Nephron progenitor cell (in vitro differentiated cells): ENCODE measurements at regions not wholly inside any gene's neighbourhood (a gene's known extent, or its start where the extent isn't known, plus 50 kb on each side); places are given as distances from the start of the nearest gene placed in this dataset.
"Not testable (repeated sequence)": the region's sequence is repeated elsewhere in the genome, so short reads cannot be mapped to it uniquely, and the experiment has no call there.

Experiments used
- DNase-seq: peaks from one replicate; pipeline ENCODE4 v3.0.0; 2021
- H3K27ac Mint-ChIP-seq: 2 replicates; pipeline ENCODE4 v1.8.0; 2021; ENCODE audit warnings: mild to moderate bottlenecking, moderate library complexity, mixed read lengths
- H3K27me3 Mint-ChIP-seq: 2 replicates; pipeline ENCODE4 v1.8.0; 2021; ENCODE audit warnings: mild to moderate bottlenecking, low read depth, mixed read lengths; ENCODE audit not compliant: poor library complexity
- H3K36me3 Mint-ChIP-seq: 2 replicates; pipeline ENCODE4 v1.8.0; 2021; ENCODE audit warnings: low read depth, mixed read lengths
- H3K4me1 Mint-ChIP-seq: 2 replicates; pipeline ENCODE4 v1.8.0; 2021; ENCODE audit warnings: mixed read lengths
- H3K4me3 Mint-ChIP-seq: 2 replicates; pipeline ENCODE4 v1.8.0; 2021; ENCODE audit warnings: mild to moderate bottlenecking, moderate library complexity, mixed read lengths
- H3K9me3 Mint-ChIP-seq: 2 replicates; pipeline ENCODE4 v1.8.0; 2021; ENCODE audit warnings: mild to moderate bottlenecking, moderate library complexity, mixed read lengths
- TF ChIP-seq, protein P1 (sequence below): fragments of 200-600 bp; sonication (generic); IDR thresholded peaks from 2 replicates; pipeline ENCODE4 v1.5.0; 2021; ENCODE audit warnings: antibody characterized with exemption

DNA sequence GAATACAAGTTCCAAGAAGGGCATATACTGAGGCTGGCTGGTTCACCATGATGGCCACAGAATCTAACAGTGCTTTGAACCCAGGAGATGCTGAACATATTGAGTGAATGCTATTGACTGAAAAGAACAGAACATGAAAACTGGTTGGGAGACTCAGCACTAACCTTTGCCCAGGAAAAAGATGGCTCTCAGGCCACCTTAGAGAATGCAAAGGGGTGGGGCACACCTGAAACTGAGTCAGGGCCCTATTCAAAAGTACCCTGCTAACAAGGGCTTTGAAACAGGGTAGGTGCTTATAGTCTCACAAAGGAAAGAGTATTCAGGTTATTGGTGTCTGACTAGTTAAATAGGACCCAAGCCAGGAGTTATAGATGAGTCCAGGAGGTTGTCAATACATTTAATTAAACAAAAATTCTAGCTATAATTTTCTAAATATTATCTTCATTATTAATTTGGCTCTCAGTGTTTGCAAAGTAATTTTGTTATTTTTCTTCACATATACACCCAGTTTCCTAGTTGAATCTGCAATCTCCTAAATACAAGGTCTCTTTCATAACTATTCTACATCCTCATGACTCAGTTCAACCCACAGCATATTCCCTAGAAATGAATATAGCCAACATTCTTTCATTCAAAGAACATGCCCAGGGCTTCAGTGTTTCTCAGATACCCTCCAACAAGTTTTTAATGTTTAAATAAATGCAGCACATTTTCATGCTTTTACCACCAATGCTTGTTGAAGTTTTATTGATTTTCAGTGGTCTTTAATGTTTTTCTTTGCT, 144.2 kb upstream of the RAPGEF2 start:
- Mint-ChIP-seq H3K27ac (no peak overlapping the region), H3K4me1 (no peaks in the 10 kb centered on the region), H3K4me3 (no peak overlapping the region), H3K36me3 (no peaks in the 10 kb centered on the region), H3K27me3 (no peaks in the 10 kb centered on the region), H3K9me3 (peaks cover 6% of the 10 kb centered on the region)
- no peak for DNase-seq
- TF ChIP-seq, protein P1, sequence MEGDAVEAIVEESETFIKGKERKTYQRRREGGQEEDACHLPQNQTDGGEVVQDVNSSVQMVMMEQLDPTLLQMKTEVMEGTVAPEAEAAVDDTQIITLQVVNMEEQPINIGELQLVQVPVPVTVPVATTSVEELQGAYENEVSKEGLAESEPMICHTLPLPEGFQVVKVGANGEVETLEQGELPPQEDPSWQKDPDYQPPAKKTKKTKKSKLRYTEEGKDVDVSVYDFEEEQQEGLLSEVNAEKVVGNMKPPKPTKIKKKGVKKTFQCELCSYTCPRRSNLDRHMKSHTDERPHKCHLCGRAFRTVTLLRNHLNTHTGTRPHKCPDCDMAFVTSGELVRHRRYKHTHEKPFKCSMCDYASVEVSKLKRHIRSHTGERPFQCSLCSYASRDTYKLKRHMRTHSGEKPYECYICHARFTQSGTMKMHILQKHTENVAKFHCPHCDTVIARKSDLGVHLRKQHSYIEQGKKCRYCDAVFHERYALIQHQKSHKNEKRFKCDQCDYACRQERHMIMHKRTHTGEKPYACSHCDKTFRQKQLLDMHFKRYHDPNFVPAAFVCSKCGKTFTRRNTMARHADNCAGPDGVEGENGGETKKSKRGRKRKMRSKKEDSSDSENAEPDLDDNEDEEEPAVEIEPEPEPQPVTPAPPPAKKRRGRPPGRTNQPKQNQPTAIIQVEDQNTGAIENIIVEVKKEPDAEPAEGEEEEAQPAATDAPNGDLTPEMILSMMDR, result no peak

DNA sequence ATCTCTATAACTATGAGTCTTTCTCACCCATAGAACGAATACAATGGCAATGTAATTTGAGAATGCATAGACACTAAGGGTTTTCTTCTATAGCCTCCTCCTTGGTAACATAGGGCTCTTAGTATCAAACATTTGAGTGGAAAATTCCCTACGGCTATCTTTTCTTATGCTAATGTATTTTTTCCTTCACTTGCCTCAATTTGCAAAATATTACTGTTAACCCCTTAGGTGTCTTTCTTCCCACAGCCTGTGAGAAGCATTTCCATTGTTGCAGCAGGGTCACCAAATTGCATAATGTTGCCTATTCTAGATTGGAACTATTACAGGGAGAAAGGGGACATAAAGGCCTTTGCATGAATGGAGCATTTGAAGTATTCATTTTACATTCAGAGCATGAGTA, 140.5 kb upstream of the RAPGEF2 start:
- Mint-ChIP-seq H3K9me3 (no peaks in the 10 kb centered on the region), H3K27me3 (no peaks in the 10 kb centered on the region), H3K4me3 (no peak overlapping the region), H3K36me3 (no peaks in the 10 kb centered on the region), H3K4me1 (no peaks in the 10 kb centered on the region), H3K27ac (no peak overlapping the region)
- DNase-seq, result no peak
- TF ChIP-seq, protein P1, result no peak

GRCh38 chr4:158963282-158963681, 139.6 kb upstream of the RAPGEF2 start:
- not testable (repeated sequence) for H3K9me3 Mint-ChIP-seq, H3K4me1 Mint-ChIP-seq, H3K27me3 Mint-ChIP-seq, H3K27ac Mint-ChIP-seq, DNase-seq, H3K4me3 Mint-ChIP-seq, H3K36me3 Mint-ChIP-seq

DNA sequence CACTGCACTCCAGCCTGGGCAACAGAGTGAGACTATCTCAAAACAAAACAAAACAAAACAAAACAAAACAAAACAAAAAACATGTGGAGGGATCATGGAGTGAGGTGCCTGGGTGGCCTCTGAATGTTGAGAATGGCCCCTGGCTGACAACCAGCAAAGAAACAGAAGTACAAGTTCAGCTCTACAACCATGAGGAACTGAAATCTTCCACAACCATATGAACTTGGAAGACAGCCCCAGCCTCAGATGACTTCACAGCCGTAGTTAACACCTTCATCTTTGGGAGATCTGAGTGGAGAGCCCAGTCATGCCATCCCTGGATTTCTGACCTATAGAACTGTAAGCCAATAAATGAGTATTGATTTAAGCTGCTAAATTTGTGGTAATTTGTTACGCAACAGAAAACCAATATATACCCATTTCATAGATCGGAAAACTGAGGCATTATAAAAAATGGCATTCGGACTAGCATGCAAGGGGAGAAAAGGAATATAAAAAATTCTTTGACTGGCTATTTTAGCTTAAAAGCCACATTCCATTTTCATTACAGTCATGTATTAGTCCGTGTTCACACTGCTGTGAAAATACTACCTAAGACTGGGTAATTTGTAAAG, 138.7 kb upstream of the RAPGEF2 start:
- no peak for DNase-seq
- Mint-ChIP-seq H3K36me3 (no peaks in the 10 kb centered on the region), H3K9me3 (no peaks in the 10 kb centered on the region), H3K27me3 (no peaks in the 10 kb centered on the region), H3K4me1 (peaks cover 2% of the 10 kb centered on the region), H3K4me3 (no peak overlapping the region), H3K27ac (no peak overlapping the region)
- TF ChIP-seq, protein P1, result no peak

- DNase-seq, result no peak
- Mint-ChIP-seq H3K27me3 (no peaks in the 10 kb centered on the region), H3K36me3 (no peaks in the 10 kb centered on the region), H3K4me1 (peaks cover 7% of the 10 kb centered on the region), H3K9me3 (no peaks in the 10 kb centered on the region), H3K27ac (no peak overlapping the region), H3K4me3 (no peak overlapping the region)
- TF ChIP-seq, protein P1, result no peak
Measured at GRCh38 chr4:158964728-158965124, 138.2 kb upstream of the RAPGEF2 start.

DNA sequence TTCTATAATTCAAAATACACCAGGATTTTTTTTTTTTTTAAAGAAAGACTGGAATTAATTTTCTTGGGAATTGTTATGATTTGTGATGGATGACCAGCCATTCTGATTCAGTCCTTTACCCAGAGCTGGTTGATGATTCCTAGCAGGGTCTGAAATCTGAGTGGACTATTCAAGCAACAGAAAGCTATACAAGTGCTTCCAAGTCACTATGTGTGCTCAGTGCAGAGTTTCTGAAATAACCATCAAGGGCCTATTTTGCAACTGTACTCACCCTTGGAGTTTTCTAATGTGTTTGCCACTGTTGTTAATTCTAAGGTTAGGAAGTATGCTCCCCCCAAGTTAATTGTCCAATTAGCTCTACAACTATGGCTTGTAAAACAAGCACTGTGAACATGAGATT, 137.7 kb upstream of the RAPGEF2 start:
- peaks cover 8% of the 10 kb centered on the region for H3K4me1 Mint-ChIP-seq
- TF ChIP-seq, protein P1, result no peak
- no peak for DNase-seq
- H3K9me3 Mint-ChIP-seq, result no peaks in the 10 kb centered on the region
- no peaks in the 10 kb centered on the region for H3K27me3 Mint-ChIP-seq
- H3K4me3 Mint-ChIP-seq, result no peak overlapping the region
- H3K27ac Mint-ChIP-seq, result no peak overlapping the region
- H3K36me3 Mint-ChIP-seq, result no peaks in the 10 kb centered on the region
